Activated CD4-positive, alpha-beta T cell treated with anti-CD3 and anti-CD28 coated beads for 36 hours (primary cell): ENCODE measurements at regions not wholly inside any gene's neighbourhood (a gene's known extent, or its start where the extent isn't known, plus 50 kb on each side); places are given as distances from the start of the nearest gene placed in this dataset.

ENCODE experiments used
- ATAC-seq: fragments of 200-7000 bp; cut with Tn5 transposase; one replicate; pipeline ENCODE4 v1.10.0; 2021; ENCODE audit warnings: mild to moderate bottlenecking, moderate library complexity
- CTCF ChIA-PET: fragments of 350-600 bp; sonication (Branson Sonifier 250); formaldehyde crosslinking; loops from one replicate; lab custom pipeline; 2021; ENCODE audit warnings: antibody characterized with exemption; lab: Charles Lee
- POLR2A ChIA-PET: fragments of 350-600 bp; sonication (Branson Sonifier 250); formaldehyde crosslinking; loops from one replicate; lab custom pipeline; 2021; ENCODE audit warnings: antibody characterized with exemption, inconsistent platforms; lab: Charles Lee
- DNase-seq: peaks from one replicate; pipeline ENCODE4 v3.0.0-alpha.2; 2020
- H3K27ac Mint-ChIP-seq: one replicate; pipeline ENCODE4 v1.8.0; 2021; ENCODE audit warnings: mixed read lengths
- H3K27me3 Mint-ChIP-seq: one replicate; pipeline ENCODE4 v1.8.0; 2021; ENCODE audit warnings: mixed read lengths
- H3K36me3 Mint-ChIP-seq: one replicate; pipeline ENCODE4 v1.8.0; 2021; ENCODE audit warnings: low read depth, mixed read lengths
- H3K4me1 Mint-ChIP-seq: one replicate; pipeline ENCODE4 v1.8.0; 2021; ENCODE audit warnings: mixed read lengths
- H3K4me3 Mint-ChIP-seq: one replicate; pipeline ENCODE4 v1.8.0; 2021; ENCODE audit warnings: mild to moderate bottlenecking, moderate library complexity, mixed read lengths
- H3K9me3 Mint-ChIP-seq: one replicate; pipeline ENCODE4 v1.8.0; 2021; ENCODE audit warnings: low read depth, mixed read lengths
- intact Hi-C, 2 experiments: fragments of 100-400 bp; cut with DNase I in 1 of 2; cut with micrococcal nuclease in 1 of 2; formaldehyde crosslinking; loops; one replicate each; pipeline versions ENCODE4 v1.14.2 to v1.15.1; 2022 to 2024; cut with DNase I, micrococcal nuclease

GRCh38 chr9:134222018-134222573 is 57.7 kb upstream of the RNU6ATAC start:
- no peak overlapping the region for H3K27ac Mint-ChIP-seq
- H3K4me1 Mint-ChIP-seq: no peaks in the 10 kb centered on the region
- no peaks in the 10 kb centered on the region for H3K36me3 Mint-ChIP-seq
- ChIA-PET CTCF (no interaction called here), POLR2A (no interaction called here)
- H3K9me3 Mint-ChIP-seq: no peaks in the 10 kb centered on the region
- no peak for ATAC-seq
- H3K27me3 Mint-ChIP-seq: no peaks in the 10 kb centered on the region
- intact Hi-C loops: no loop called here
- H3K4me3 Mint-ChIP-seq: no peak overlapping the region
- DNase-seq: no peak

GRCh38 chr9:134223091-134223490 is 58.7 kb upstream of the RNU6ATAC start:
- DNase-seq (no peak), ATAC-seq (no peak)
- H3K9me3 Mint-ChIP-seq: no peaks in the 10 kb centered on the region
- H3K27ac Mint-ChIP-seq: no peak overlapping the region
- H3K36me3 Mint-ChIP-seq: no peaks in the 10 kb centered on the region
- H3K4me3 Mint-ChIP-seq: no peak overlapping the region
- no peaks in the 10 kb centered on the region for H3K4me1 Mint-ChIP-seq
- intact Hi-C loops: no loop called here
- H3K27me3 Mint-ChIP-seq: no peaks in the 10 kb centered on the region
- CTCF ChIA-PET: interaction anchor here (0.8 kb wide), 1 partner anchor 26 kb away, joined by 3 read pairs; no protein-coding TSS in a partner anchor
- POLR2A ChIA-PET: no interaction called here

GRCh38 chr9:134223591-134224122 is 59.3 kb upstream of the RNU6ATAC start:
- ATAC-seq (no peak), DNase-seq (no peak)
- no peaks in the 10 kb centered on the region for H3K9me3 Mint-ChIP-seq
- H3K36me3 Mint-ChIP-seq: no peaks in the 10 kb centered on the region
- H3K27me3 Mint-ChIP-seq: no peaks in the 10 kb centered on the region
- POLR2A ChIA-PET: no interaction called here
- no peak overlapping the region for H3K27ac Mint-ChIP-seq
- no peaks in the 10 kb centered on the region for H3K4me1 Mint-ChIP-seq
- H3K4me3 Mint-ChIP-seq: no peak overlapping the region
- intact Hi-C loops: no loop called here
- CTCF ChIA-PET: interaction anchor here (0.8 kb wide), 1 partner anchor 25 kb away, joined by 3 read pairs; no protein-coding TSS in a partner anchor

GRCh38 chr9:134224127-134224526 is 59.8 kb upstream of the RNU6ATAC start:
- ATAC-seq (no peak), DNase-seq (no peak)
- no peaks in the 10 kb centered on the region for H3K9me3 Mint-ChIP-seq
- ChIA-PET POLR2A (no interaction called here), CTCF (no interaction called here)
- intact Hi-C loops: no loop called here
- H3K4me1 Mint-ChIP-seq: no peaks in the 10 kb centered on the region
- no peak overlapping the region for H3K27ac Mint-ChIP-seq
- H3K36me3 Mint-ChIP-seq: no peaks in the 10 kb centered on the region
- no peaks in the 10 kb centered on the region for H3K27me3 Mint-ChIP-seq
- H3K4me3 Mint-ChIP-seq: no peak overlapping the region

- no peak overlapping the region for H3K4me3 Mint-ChIP-seq
- no peak overlapping the region for H3K27ac Mint-ChIP-seq
- ChIA-PET CTCF (no interaction called here), POLR2A (no interaction called here)
- H3K27me3 Mint-ChIP-seq: no peaks in the 10 kb centered on the region
- DNase-seq (no peak), ATAC-seq (no peak)
- H3K4me1 Mint-ChIP-seq: no peaks in the 10 kb centered on the region
- intact Hi-C loops: no loop called here
- no peaks in the 10 kb centered on the region for H3K9me3 Mint-ChIP-seq
- H3K36me3 Mint-ChIP-seq: no peaks in the 10 kb centered on the region
These were observed 60.3 kb upstream of the RNU6ATAC start for GRCh38 chr9:134224567-134225093.

GRCh38 chr9:134225186-134225585 is 60.8 kb upstream of the RNU6ATAC start:
- ChIA-PET POLR2A (no interaction called here), CTCF (no interaction called here)

GRCh38 chr9:134225816-134226215 is 61.5 kb upstream of the RNU6ATAC start:
- CTCF ChIA-PET: no interaction called here
- DNase-seq (no peak), ATAC-seq (no peak)
- POLR2A ChIA-PET: no interaction called here
- H3K27me3 Mint-ChIP-seq: no peaks in the 10 kb centered on the region
- no peaks in the 10 kb centered on the region for H3K9me3 Mint-ChIP-seq
- no peaks in the 10 kb centered on the region for H3K36me3 Mint-ChIP-seq
- intact Hi-C loops: no loop called here
- no peak overlapping the region for H3K4me3 Mint-ChIP-seq
- no peaks in the 10 kb centered on the region for H3K4me1 Mint-ChIP-seq
- H3K27ac Mint-ChIP-seq: no peak overlapping the region

More at GRCh38 chr9:134225186-134225585, 60.8 kb upstream of the RNU6ATAC start:
- Mint-ChIP-seq H3K36me3 (no peaks in the 10 kb centered on the region), H3K4me1 (no peaks in the 10 kb centered on the region), H3K4me3 (no peak overlapping the region), H3K27ac (no peak overlapping the region), H3K27me3 (no peaks in the 10 kb centered on the region), H3K9me3 (no peaks in the 10 kb centered on the region)
- DNase-seq (no peak), ATAC-seq (no peak)
- intact Hi-C loops: no loop called here

- ChIA-PET CTCF (no interaction called here), POLR2A (no interaction called here)
- ATAC-seq (no peak), DNase-seq (no peak)
- Mint-ChIP-seq H3K27me3 (no peaks in the 10 kb centered on the region), H3K36me3 (no peaks in the 10 kb centered on the region), H3K27ac (no peak overlapping the region), H3K4me1 (no peaks in the 10 kb centered on the region), H3K4me3 (no peak overlapping the region), H3K9me3 (no peaks in the 10 kb centered on the region)
- intact Hi-C loops: no loop called here
These were observed 62.0 kb upstream of the RNU6ATAC start for GRCh38 chr9:134226221-134226930.

GRCh38 chr9:134227451-134228411 is 63.4 kb upstream of the RNU6ATAC start:
- no peak overlapping the region for H3K27ac Mint-ChIP-seq
- no peaks in the 10 kb centered on the region for H3K27me3 Mint-ChIP-seq
- no peak overlapping the region for H3K4me3 Mint-ChIP-seq
- CTCF ChIA-PET: interaction anchor here (0.5 kb wide), 1 partner anchor 118 kb away, joined by 3 read pairs; no protein-coding TSS in a partner anchor
- intact Hi-C loops: no loop called here
- no peaks in the 10 kb centered on the region for H3K9me3 Mint-ChIP-seq
- DNase-seq (no peak), ATAC-seq (no peak)
- H3K4me1 Mint-ChIP-seq: no peaks in the 10 kb centered on the region
- no peaks in the 10 kb centered on the region for H3K36me3 Mint-ChIP-seq
- POLR2A ChIA-PET: no interaction called here

- no peaks in the 10 kb centered on the region for H3K27me3 Mint-ChIP-seq
- POLR2A ChIA-PET: no interaction called here
- intact Hi-C loops: no loop called here
- no peaks in the 10 kb centered on the region for H3K4me1 Mint-ChIP-seq
- no peaks in the 10 kb centered on the region for H3K36me3 Mint-ChIP-seq
- ATAC-seq (no peak), DNase-seq (no peak)
- no peaks in the 10 kb centered on the region for H3K9me3 Mint-ChIP-seq
- no peak overlapping the region for H3K27ac Mint-ChIP-seq
- CTCF ChIA-PET: no interaction called here
- no peak overlapping the region for H3K4me3 Mint-ChIP-seq
These were observed 64.3 kb upstream of the RNU6ATAC start for GRCh38 chr9:134228649-134229048.

GRCh38 chr9:134229466-134230091 is 65.2 kb upstream of the RNU6ATAC start:
- POLR2A ChIA-PET: no interaction called here
- CTCF ChIA-PET: no interaction called here
- no peaks in the 10 kb centered on the region for H3K27me3 Mint-ChIP-seq
- DNase-seq (no peak), ATAC-seq (no peak)
- no peak overlapping the region for H3K4me3 Mint-ChIP-seq
- intact Hi-C loops: no loop called here
- no peaks in the 10 kb centered on the region for H3K9me3 Mint-ChIP-seq
- H3K36me3 Mint-ChIP-seq: no peaks in the 10 kb centered on the region
- no peak overlapping the region for H3K27ac Mint-ChIP-seq
- H3K4me1 Mint-ChIP-seq: no peaks in the 10 kb centered on the region
